OCI-LY1 (cell line): ENCODE measurements at regions not wholly inside any gene's neighbourhood (a gene's known extent, or its start where the extent isn't known, plus 50 kb on each side); places are given as distances from the start of the nearest gene placed in this dataset.

Experiments
- H2AFZ ChIP-seq: fragments of 200-600 bp; sonication (generic), shearing (Covaris generic); 2 replicates; pipeline ENCODE4 v1.6.0; 2014; ENCODE audit warnings: antibody characterized with exemption, mild to moderate bottlenecking, low read length
- H3F3A ChIP-seq: fragments of 200-600 bp; sonication (generic), shearing (Covaris generic); 2 replicates; pipeline ENCODE4 v1.6.0; 2014; ENCODE audit warnings: mild to moderate bottlenecking, antibody characterized with exemption, low read length, moderate library complexity; ENCODE audit not compliant: insufficient read depth
- H3K27ac ChIP-seq: fragments of 200-600 bp; sonication (generic); 2 replicates; pipeline ENCODE4 v1.5.1; 2014; ENCODE audit warnings: low read length, mixed run types, mild to moderate bottlenecking, low read depth; ENCODE audit not compliant: poor library complexity, severe bottlenecking
- H3K27me3 ChIP-seq: fragments of 200-600 bp; sonication (generic); 2 replicates; pipeline ENCODE4 v1.6.0; 2014; ENCODE audit warnings: antibody characterized with exemption, mild to moderate bottlenecking, low read length, moderate library complexity; ENCODE audit not compliant: insufficient read depth
- H3K36me3 ChIP-seq: fragments of 200-600 bp; sonication (generic); 2 replicates; pipeline ENCODE4 v1.6.1; 2014; ENCODE audit warnings: mild to moderate bottlenecking, antibody characterized with exemption, low read length, moderate library complexity, mixed read lengths; ENCODE audit not compliant: insufficient read depth
- H3K4me1 ChIP-seq: fragments of 200-600 bp; sonication (generic); 2 replicates; pipeline ENCODE4 v1.5.1; 2014; ENCODE audit warnings: mild to moderate bottlenecking, low read length, moderate library complexity; ENCODE audit not compliant: insufficient read depth, severe bottlenecking
- H3K4me2 ChIP-seq: fragments of 200-600 bp; sonication (generic), shearing (Covaris generic); 2 replicates; pipeline ENCODE4 v1.6.1; 2014; ENCODE audit warnings: low read length
- H3K4me3 ChIP-seq: fragments of 200-600 bp; sonication (generic); 2 replicates; pipeline ENCODE4 v1.5.1; 2014; ENCODE audit warnings: low read length, low read depth, mild to moderate bottlenecking, mixed read lengths; ENCODE audit not compliant: poor library complexity, severe bottlenecking
- H3K79me2 ChIP-seq: fragments of 200-600 bp; shearing (Covaris generic); 2 replicates; pipeline ENCODE4 v1.6.1; 2016; ENCODE audit warnings: mixed run types, low read length, mixed read lengths; ENCODE audit not compliant: insufficient read depth
- H3K9ac ChIP-seq: fragments of 200-600 bp; sonication (generic), shearing (Covaris generic); 2 replicates; pipeline ENCODE4 v1.6.1; 2014; ENCODE audit warnings: mild to moderate bottlenecking, low read length, mixed read lengths
- H3K9me2 ChIP-seq: fragments of 200-600 bp; sonication (generic), shearing (Covaris generic); 2 replicates; pipeline ENCODE4 v1.6.1; 2014; ENCODE audit warnings: low read depth, mild to moderate bottlenecking, low read length, mixed read lengths
- H3K9me3 ChIP-seq: fragments of 200-600 bp; shearing (Covaris generic); 2 replicates; pipeline ENCODE4 v1.6.1; 2014; ENCODE audit warnings: low read length, mixed read lengths
- H4K20me1 ChIP-seq: fragments of 200-600 bp; sonication (generic), shearing (Covaris generic); 2 replicates; pipeline ENCODE4 v1.6.0; 2016; ENCODE audit warnings: mild to moderate bottlenecking, low read length; ENCODE audit not compliant: insufficient read depth
- CTCF ChIP-seq: fragments of 200-600 bp; sonication (generic), shearing (Covaris generic); IDR thresholded peaks from 2 replicates; pipeline ENCODE4 v1.5.1; 2017; ENCODE audit warnings: mild to moderate bottlenecking, antibody characterized with exemption, low read length, moderate library complexity, mixed read lengths
- EZH2 ChIP-seq: fragments of 200-600 bp; sonication (generic), shearing (Covaris generic); IDR thresholded peaks from 2 replicates; pipeline ENCODE4 v1.8.0; 2017; ENCODE audit warnings: borderline replicate concordance, mixed run types, mild to moderate bottlenecking, antibody characterized with exemption, low read length, moderate library complexity, mixed read lengths

DNA sequence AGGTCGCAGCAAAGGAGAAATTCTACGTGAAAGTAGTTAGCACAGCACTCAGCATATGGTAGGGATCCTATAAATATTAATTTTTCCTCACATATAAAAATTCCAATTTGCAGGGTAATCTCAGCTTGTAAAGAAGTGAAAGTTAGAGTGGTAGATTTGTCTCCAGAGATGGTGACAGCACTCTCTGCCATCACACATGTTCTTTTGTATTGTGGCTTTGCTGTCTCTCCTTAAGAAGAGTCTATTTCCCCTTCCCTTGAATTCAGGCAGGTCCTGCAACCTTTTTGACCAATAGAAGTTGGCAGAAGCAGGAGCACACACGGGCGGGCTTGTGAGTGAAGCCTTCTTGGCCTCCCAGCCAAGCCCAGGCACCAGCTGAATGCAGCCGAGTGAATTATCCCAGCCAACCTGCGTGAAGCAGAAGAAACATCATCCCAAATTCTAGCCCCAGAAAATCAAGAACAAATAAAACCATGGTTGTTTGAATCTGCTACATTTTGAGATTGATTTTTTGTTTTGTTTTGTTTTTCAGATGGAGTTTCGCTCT is 107.8 kb upstream of the COPS8 start:
- no peak overlapping the region for H3K9ac ChIP-seq
- TF ChIP-seq EZH2 (no peak), CTCF (no peak)
- H3K79me2 ChIP-seq: no peaks in the 10 kb centered on the region
- H3K27me3 ChIP-seq: no peaks in the 10 kb centered on the region; the same call in 1 of the 2 replicates
- H3K36me3 ChIP-seq: no peaks in the 10 kb centered on the region
- H4K20me1 ChIP-seq: no peaks in the 10 kb centered on the region
- peaks cover 2% of the 10 kb centered on the region; the same call in 1 of the 2 replicates for H3K9me3 ChIP-seq
- no peaks in the 10 kb centered on the region for H3K9me2 ChIP-seq
- H3F3A ChIP-seq: no peaks in the 10 kb centered on the region
- H3K4me3 ChIP-seq: no peak overlapping the region
- H2AFZ ChIP-seq: no peak overlapping the region
- no peak overlapping the region for H3K4me2 ChIP-seq
- H3K27ac ChIP-seq: no peak overlapping the region
- H3K4me1 ChIP-seq: peaks cover 9% of the 10 kb centered on the region

GRCh38 chr2:236979664-236980063 is 106.0 kb upstream of the COPS8 start:
- no peak for TF ChIP-seq EZH2
- TF ChIP-seq CTCF: no peak
- H3K27me3 ChIP-seq: no peaks in the 10 kb centered on the region; the same call in 1 of the 2 replicates

DNA sequence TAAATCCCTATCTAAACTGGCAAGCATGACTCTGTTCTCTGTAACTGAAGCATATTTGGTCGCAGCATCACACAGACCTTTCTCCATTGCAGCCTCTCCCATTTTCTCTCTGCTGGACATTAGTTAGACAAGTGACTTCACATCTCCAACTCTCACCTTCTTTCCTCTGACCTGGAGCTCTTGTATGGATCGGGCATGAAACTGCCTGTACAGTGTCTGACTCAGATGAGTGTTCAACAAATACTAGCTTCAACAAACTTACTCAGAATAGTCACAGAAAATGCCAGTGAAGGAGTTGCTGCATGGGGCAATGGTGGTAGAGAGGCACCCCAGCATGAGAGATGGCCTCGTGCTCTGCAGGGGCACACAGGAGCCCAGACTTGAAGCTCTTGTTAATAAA is 104.7 kb upstream of the COPS8 start:
- Histone ChIP-seq H3K27ac (no peak overlapping the region), H3K79me2 (no peaks in the 10 kb centered on the region), H3K4me3 (no peak overlapping the region), H3F3A (no peaks in the 10 kb centered on the region), H3K9ac (no peak overlapping the region), H3K27me3 (peaks cover 3% of the 10 kb centered on the region; the same call in 1 of the 2 replicates), H3K9me2 (no peaks in the 10 kb centered on the region), H2AFZ (no peak overlapping the region), H3K36me3 (no peaks in the 10 kb centered on the region), H3K9me3 (peaks cover 3% of the 10 kb centered on the region; the same call in 1 of the 2 replicates), H3K4me1 (no peaks in the 10 kb centered on the region), H3K4me2 (no peak overlapping the region), H4K20me1 (no peaks in the 10 kb centered on the region)
- TF ChIP-seq EZH2: no peak
- TF ChIP-seq CTCF: no peak

More at GRCh38 chr2:236979664-236980063, 106.0 kb upstream of the COPS8 start:
- no peak overlapping the region for H3K9ac ChIP-seq
- no peak overlapping the region for H3K27ac ChIP-seq
- no peaks in the 10 kb centered on the region for H3K9me2 ChIP-seq
- no peaks in the 10 kb centered on the region for H3K4me1 ChIP-seq
- H3K9me3 ChIP-seq: peaks cover 3% of the 10 kb centered on the region; the same call in 1 of the 2 replicates
- H3K4me3 ChIP-seq: no peak overlapping the region
- H3K36me3 ChIP-seq: no peaks in the 10 kb centered on the region
- H3K4me2 ChIP-seq: no peak overlapping the region
- H3K79me2 ChIP-seq: no peaks in the 10 kb centered on the region
- H4K20me1 ChIP-seq: no peaks in the 10 kb centered on the region
- H2AFZ ChIP-seq: no peak overlapping the region
- no peaks in the 10 kb centered on the region for H3F3A ChIP-seq
